ACHN (cell line): ENCODE measurements at regions not wholly inside any gene's neighbourhood (a gene's known extent, or its start where the extent isn't known, plus 50 kb on each side); places are given as distances from the start of the nearest gene placed in this dataset.
A peak's percentile ranks its signal among the peaks of the same experiment; 100 is the strongest.

Experiments used
- DNase-seq: peaks from one replicate; pipeline ENCODE4 v3.0.0-alpha.2; 2015
- in situ Hi-C: cut with HindIII; loops from 2 replicates; pipeline ENCODE4 v1.10.0; 2017; ENCODE audit warnings: low sequenced_read_pairs, low pct_ligation_motif_present, low pct_unique_long_range_greater_than_20kb

DNA sequence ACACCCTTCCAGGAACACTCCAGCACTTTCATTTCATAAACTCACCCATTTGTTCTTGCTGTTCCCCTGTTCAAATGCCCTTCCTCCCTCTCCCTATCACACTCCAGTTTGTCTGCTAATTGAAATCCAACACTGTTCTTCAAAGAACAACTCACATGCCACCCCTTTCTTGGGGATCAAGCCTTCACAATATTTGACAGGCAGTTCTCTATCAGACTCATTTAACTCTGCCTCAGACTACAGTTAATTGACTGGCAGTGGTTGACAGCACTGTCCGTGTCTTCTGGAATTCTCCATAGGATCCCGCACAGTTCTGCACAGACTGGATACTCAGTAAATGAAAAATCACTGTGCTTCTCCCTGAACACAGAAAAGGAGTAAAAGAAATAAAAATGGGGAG, 87.8 kb downstream of the PMP22 start:
- no peak for DNase-seq
- in situ Hi-C loops, result no loop called here

DNA sequence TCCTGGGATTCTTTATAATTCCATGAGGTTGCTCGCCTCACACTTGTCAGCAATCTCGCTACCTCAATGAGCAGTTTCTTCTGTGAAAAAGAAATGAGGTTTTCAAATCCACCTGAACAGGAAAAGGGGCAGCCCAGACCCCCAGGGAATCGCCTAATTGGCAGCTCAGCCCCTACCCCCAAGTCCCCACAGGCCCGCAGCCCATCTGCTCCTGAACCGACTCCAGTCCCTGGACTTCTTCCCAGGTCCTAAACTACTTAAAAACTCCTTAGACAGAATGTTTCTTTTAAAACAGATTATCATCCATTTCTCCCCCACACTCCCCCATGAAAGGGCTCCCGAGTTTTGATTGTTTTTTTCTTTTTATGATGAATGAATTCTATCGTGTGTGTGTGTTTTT, 89.8 kb downstream of the PMP22 start:
- no peak for DNase-seq
- in situ Hi-C loops, result no loop called here

DNA sequence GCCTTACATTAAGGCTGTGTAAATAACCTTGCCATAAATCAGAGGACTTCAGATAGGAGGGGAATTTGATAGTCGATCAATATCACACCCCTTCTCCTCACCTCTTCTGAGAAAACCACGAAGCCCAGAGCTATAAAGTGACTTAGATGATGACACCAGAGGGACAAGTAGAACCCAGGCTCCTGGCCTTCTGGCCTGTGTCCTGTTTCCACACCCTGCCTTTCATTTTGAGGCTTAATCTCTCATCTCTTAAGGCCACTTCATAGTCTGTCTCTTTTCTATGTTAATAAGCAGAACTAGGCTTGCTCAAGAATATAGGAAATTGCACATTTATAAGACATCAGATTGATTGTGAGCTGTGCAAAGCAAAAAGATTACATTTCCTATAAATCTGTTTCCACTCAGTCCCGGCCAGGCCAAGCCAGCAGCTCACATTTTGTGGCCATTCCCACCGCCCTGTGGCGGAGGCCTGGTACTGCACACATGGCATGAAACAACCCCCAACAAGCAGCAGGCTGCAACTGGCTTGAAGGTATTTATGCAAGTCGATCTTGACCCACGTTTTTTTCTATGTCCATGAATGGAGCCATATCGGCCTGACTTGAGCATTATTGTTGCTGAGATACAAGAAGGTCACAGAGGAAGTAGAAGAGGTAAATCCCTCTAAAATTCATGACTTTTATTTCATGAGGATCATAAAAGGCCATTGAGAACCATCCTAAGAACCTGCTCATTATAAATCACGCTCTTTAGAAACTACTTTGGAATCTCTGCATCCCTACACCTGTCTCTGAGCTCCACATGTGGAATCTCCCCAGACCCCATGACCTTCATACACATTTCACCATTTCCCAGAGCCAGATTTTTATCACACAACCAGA, 93.7 kb downstream of the PMP22 start:
- in situ Hi-C loops, result no loop called here
- peak; percentile 66 for DNase-seq

DNA sequence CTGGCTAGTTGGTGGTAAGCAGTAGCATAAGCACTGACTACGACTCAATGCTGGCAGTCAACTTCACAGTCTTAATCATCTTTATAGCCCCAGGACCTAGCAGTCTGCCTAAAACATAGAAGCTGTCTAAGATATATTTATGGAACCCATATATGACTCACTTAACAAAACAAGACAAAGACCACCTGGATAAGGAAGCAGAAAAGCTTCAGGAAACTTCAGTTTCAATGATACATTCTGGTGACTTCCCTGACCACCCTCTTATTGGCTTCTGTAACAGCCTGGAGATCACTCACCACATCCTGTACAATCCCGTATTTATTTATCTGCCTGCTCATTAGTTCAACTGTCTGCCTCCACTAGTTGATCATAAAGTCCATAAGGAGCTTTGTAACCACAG, 95.5 kb downstream of the PMP22 start:
- in situ Hi-C loops, result no loop called here
- no peak for DNase-seq

DNA sequence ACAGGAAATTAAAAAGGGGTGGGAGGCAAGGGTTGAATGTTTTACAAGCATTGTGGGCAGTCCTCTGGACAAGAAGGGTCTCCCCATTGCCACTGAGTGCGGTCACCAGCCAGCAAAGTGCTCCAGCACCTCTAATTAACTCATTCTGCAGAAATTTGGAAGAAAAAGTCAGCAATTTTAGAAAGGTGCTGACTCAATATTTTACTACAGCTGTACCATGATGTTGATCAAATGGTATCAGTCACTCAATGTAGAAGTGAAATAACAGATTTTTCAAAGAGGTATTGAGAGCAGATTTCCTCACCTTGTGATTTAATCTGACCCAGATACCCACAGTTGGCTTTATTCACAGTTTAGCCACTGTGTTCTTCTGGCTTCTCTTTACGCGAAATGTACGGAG, 96.7 kb downstream of the PMP22 start:
- no peak for DNase-seq
- in situ Hi-C loops, result no loop called here

DNA sequence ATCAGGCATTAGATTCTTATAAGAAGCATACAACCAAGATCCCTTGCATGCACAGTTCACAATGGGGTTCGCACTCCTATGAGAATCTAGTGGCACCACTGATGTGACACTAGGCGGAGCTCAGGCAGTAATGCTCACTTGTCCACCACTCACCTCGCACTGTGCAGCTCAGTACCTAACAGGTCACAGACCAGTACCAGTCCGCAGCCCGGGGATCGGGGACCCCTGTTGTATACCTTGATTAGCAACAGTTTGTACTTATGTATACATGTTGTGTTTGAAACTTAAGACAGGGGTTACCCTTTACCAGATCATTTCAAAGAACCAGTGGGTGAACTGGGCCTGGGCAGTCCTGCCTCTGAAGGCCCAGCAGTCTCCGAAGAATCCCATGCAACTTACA, 103.7 kb downstream of the PMP22 start:
- in situ Hi-C loops, result no loop called here
- DNase-seq, result no peak

DNA sequence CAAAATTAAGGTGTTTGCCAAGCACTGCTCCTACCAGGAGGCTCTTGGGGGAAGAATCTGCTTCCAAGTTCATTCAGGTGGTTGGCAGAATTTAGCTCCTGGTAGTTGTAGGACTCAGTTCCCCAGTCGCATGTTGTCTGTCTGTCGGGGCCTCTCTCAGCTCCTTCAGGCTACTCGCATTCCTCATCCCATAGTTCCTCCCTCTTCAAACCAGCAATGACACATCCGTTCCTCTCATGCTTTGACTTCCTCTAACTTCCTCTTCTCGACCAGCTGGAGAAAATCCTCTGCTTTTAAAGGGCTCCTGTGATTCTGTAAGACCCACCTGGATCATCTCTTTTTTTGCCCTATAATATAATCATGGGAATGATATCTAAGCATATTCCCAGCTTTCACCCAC, 108.1 kb downstream of the PMP22 start:
- DNase-seq, result no peak
- in situ Hi-C loops, result no loop called here

DNA sequence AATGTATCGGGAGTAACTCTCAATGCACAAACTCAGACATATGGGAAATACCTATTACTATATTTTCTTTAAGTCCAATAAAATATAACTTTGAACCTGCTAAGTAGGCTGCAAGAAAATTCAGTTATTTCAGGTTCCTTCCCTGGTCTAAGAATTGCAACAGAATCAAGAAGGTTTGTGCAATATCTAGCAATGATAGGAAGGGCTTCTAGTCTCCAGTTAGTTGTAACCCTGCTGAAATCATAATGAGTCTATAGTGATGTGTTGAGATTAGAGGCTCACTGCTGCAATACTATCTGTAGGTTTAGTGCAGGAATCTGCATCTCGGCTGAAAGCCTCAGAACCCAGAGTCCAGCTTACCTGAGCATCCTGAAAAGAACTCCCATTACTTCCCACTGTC, 110.5 kb downstream of the PMP22 start:
- no peak for DNase-seq
- in situ Hi-C loops, result no loop called here

DNA sequence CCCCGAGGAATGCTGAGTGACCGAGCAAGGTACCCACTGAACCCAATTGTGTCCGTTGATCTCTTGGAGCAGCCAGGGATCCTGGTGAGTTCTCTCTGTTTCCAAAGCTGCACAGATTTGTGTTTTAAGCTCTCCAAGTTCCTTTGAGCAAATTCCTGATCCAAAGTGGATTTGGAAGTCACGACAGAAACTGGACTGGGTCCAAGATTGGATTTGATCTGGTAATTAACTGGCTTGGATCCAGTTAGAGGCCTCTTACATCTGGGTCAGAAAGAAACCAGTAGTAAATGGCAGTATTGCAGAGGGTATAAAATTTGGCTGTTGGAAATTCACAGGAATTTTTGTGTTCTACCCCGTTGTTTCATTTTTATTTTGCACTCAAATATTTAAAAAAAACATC, 119.5 kb downstream of the PMP22 start:
- DNase-seq, result no peak
- in situ Hi-C loops, result no loop called here

DNA sequence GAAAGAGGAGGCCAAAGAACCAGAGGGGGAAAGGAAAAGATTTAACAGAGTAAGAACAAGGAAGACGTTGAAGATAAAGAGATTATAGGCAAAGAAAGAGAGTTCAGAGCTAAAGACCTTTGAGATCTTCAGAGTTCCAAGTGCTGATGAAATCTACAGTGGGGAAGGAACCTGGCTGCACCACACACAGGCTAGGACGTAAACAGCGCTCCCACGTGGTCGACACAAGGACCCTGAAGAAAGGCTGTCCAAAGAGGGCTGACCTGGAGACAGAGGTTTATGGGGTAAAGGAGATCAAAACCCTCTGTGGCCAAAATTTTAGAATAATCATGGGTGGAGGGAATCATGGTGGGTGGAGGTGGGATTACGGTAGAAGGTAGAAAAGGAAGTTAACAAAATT, 121.6 kb downstream of the PMP22 start:
- in situ Hi-C loops, result no loop called here
- no peak for DNase-seq

DNA sequence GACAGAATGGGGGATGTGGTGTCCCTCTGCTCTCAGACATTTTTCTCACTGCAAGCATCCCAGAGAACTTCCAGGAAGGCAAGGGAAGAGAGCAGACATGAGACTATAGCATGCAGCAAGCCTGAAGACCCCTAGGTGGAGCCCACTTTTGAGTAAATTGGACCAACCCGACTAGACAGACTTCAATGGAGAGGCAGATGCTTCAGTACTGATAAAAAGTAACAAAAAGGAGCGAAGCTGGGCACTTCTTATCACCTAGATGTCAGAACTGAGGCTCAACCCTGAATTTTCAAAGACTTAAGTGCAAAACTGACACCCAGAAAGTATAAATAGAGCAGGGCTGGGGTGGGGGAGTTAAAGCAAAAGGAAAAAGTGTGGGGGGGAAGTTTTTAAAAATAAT, 130.8 kb downstream of the PMP22 start:
- DNase-seq, result no peak

DNA sequence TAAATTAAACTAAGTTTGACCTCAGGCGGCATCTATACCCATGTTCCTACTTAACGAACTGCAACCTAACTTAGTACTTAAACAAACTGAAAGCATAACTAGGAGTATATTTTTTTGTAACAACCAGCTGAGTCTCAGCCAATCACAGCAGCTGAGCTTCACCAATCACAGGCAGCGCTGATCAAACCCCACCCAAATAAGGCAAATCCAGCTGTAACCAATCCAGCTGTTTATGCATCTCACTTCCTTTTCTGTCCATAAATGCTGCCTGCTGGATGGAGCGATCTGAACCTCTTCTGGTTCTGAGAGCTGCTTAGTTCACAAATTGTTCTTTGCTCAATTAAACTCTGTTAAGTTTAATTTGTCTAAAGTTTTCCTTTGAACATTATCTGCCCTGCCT, 131.3 kb downstream of the PMP22 start:
- in situ Hi-C loops, result no loop called here
- no peak for DNase-seq

More for the DNA sequence above, 130.8 kb downstream of the PMP22 start:
- in situ Hi-C loops, result no loop called here

DNA sequence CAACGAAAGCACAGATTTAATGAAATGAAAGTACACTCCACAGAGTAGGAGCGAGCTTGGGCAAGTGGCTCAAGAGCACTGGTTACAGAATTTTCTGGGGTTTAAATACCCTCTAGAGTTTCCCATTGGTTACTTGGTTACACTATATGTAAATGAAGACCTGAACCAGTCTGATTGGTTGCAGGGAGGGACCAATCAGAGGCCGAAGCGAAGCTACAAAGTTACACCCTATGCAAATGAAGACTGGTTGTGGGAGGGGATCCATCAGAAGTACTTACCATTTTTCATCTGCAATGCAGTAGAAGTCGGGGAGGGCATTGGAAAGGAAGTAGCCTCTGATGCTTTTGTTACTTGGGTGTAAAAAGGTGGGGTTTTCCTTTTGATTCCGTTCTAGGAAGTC, 132.0 kb downstream of the PMP22 start:
- in situ Hi-C loops, result no loop called here
- DNase-seq, result no peak

DNA sequence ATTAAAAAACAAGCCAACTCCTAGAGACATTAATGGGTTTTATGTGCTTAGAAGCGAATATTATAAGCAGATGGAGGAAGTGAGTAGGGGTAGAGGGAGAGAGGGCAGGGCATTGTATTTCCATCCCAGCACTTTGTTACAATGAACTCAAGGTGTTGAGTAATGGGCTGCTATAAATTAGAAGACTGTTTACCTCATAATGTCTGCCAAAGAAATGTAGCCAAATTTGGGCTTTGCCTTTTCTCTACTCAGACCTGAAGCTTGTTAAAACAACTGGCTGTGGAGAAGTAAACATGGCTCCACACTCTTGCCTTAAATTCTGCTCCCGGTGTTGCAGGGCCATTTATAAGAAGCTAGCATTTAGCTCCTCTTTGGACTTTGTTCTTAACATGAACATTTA, 134.7 kb downstream of the PMP22 start:
- no peak for DNase-seq
- in situ Hi-C loops, result no loop called here

DNA sequence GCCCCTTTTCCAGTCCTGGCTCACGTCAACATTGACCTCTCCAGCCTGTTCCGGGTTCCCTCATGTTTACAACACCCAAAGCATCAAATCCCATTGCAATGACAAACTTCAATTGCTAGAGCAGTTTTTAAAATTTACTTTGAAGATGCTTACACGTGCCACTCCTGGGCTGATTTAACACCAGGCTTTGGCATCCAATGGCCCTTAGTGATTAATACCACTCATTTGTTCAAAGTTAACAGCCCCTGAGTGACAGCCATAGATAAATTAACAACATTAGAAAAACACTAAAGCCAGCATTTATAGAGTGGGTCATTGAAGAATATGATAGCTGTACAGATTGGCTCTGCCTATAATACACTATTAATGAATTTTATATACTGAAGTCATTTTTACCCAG, 135.1 kb downstream of the PMP22 start:
- DNase-seq, result no peak
- in situ Hi-C loops, result no loop called here

DNA sequence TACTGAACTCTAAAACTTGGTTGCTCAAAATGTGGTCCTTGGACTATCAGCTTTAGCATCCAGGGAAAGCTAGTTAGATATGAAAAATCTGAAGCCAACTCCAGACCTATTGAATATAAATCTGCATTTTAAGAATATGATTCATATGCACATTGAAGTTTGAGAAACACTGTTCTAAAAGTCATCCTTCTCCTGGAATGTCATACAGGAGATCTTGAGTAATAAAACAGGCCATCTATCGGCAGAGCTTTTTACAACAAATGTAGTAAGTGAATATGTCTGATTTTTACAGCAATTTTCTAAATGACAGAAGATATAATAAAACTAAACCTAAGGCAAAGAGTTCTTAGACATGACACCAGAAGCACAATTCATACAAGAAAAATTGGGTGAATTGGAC, 140.4 kb downstream of the PMP22 start:
- DNase-seq, result no peak

DNA sequence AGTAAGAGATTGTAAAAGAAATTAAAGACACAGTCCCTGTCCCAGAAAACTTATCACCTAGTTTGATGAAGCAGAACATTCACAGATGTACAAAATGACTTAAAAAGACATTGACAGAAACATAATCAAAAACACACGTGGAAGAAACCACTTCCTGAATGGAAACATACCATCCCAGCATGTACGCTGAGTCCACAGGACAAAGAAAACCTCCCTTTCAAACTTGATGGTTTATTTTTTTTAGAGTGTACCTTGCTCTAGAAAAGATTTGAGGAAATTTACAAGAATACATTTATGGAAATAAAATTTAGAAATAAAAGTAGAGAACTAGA, 140.9 kb downstream of the PMP22 start:
- no peak for DNase-seq
- in situ Hi-C loops, result no loop called here

More for the DNA sequence above, 140.4 kb downstream of the PMP22 start:
- in situ Hi-C loops, result no loop called here

DNA sequence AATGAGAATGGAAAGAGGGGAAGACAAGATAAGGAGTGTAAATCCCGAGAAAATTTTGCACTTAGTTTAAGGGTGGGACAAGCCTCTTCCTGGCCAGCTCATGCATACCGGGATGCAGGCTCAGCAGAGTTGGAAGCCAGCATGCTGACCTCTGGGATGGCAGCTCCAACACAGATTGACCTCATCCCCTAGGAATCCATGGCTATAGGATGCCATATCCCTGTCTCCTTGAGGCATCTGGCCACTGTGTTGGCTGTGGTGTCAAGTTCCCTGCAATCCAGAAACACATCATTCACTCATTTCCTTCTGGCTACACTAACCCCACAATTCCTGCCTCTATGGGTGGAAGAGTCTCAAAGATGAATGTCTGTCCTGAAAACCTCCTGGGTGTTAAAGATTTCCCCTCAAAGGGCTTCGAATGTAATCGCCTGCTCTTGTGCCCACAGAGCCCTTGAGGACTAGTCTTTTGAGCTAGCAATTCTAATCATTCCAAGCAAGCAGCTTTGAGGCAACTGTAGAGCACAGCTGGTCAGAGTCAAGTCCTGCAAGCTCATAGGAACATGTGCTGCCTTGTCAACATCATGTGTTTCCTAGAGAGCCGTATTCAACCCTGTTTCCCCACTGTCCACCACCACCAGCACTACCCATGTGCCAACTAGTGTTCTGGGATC, 141.4 kb downstream of the PMP22 start:
- no peak for DNase-seq

DNA sequence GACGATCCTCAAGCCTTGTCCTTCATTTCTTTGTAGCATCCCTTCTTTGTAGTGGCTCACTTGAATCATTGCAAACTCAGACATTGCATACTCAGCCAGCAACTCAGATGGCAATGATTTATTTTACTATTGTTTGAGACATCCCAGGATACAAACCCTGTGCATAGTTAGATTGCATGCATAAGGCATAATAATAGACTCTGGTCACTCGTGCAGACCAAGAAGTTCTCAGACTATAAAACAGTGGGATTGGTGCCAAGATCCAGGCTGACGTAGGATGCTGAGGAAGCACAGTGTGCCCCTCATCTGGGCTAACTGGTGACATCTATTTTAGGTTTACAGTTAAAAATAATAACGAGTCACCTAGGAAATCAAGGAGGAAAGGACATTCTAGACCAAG, 142.3 kb downstream of the PMP22 start:
- DNase-seq, result no peak
- in situ Hi-C loops, result no loop called here

More for the DNA sequence above, 141.4 kb downstream of the PMP22 start:
- in situ Hi-C loops, result no loop called here

DNA sequence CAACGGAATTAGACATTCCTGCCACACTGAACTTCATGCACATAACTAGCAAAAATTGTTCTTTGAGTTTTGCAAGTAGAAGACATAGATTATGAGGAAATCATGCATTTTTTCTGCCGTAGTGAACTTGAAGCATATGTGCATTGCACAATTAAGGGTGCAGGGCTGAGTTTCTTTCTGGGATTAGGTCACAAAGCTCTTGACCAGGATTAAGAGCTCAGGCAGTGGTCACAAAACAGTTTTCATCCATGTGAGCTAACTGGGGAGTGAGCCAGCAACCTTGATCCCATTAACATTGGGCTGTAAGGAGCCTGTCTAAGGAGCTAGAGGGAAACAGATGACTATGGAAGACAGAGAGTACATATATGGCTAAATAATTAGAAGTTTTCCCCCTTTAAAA, 143.7 kb downstream of the PMP22 start:
- DNase-seq, result no peak
- in situ Hi-C loops, result no loop called here
